HCT116 (cell line): ENCODE measurements at regions not wholly inside any gene's neighbourhood (a gene's known extent, or its start where the extent isn't known, plus 50 kb on each side); places are given as distances from the start of the nearest gene placed in this dataset.

ENCODE experiments used
- ATAC-seq: fragments of 200-7000 bp; cut with Tn5 transposase; 2 replicates; pipeline ENCODE4 v1.9.1; 2020; ENCODE audit warnings: mild to moderate bottlenecking, moderate library complexity
- BruUV-seq: library from RNA; stranded (reverse); fragments of 400-500 nt; replicated peaks from 2 replicates; lab custom pipeline; 2021; lab: Mats Ljungman, UMichigan
- CTCF ChIA-PET: fragments of 300-600 bp; sonication (Branson Sonifier 250); formaldehyde crosslinking; loops from one replicate; lab custom pipeline; 2021; ENCODE audit warnings: antibody characterized with exemption; lab: Charles Lee
- POLR2A ChIA-PET: fragments of 300-600, 350-600 bp; sonication (Branson Sonifier 250); formaldehyde crosslinking; loops from one replicate; lab custom pipeline; 2021; ENCODE audit warnings: antibody characterized with exemption; lab: Charles Lee
- RAD21 ChIA-PET, 2 experiments: fragments of 300-600 bp; sonication (Branson Sonifier 250); formaldehyde crosslinking; loops; one replicate each; lab custom pipeline; 2023; ENCODE audit warnings: low total read pairs in 2 of 2; ENCODE audit not compliant: uncharacterized antibody in 2 of 2, unreplicated experiment in 2 of 2, low non-redundant PET in 1 of 2; lab: Charles Lee
- DNase-seq: peaks from one replicate; pipeline ENCODE4 v3.0.0-alpha.2; 2010; ENCODE audit warnings: low read depth, low spot score
- H2AFZ ChIP-seq: fragments of 200-600 bp; shearing (Covaris generic), sonication (generic); 2 replicates; pipeline ENCODE4 v1.6.1; 2017; ENCODE audit warnings: low read depth, mixed run types, mixed read lengths, antibody characterized with exemption, low read length; ENCODE audit not compliant: poor library complexity, severe bottlenecking
- H3K27ac ChIP-seq: 2 replicates; pipeline ENCODE4 v1.5.1; 2012; ENCODE audit warnings: low read depth, low read length
- H3K27me3 ChIP-seq: fragments of 200-600 bp; sonication (generic); 2 replicates; pipeline ENCODE4 v1.6.1; 2016; ENCODE audit warnings: mixed run types, low read length, mixed read lengths; ENCODE audit not compliant: insufficient read depth
- H3K36me3 ChIP-seq, 2 experiments: fragments of 200-500 bp in 1 of 2; fragments of 200-600 bp in 1 of 2; sonication (Bioruptor generic) in 1 of 2; sonication (generic) in 1 of 2; 2 replicates each; pipeline versions ENCODE4 v1.5.1 to v1.6.1; 2014 to 2016; ENCODE audit warnings: low read length in 2 of 2, inconsistent platforms in 1 of 2, mixed read lengths in 1 of 2, mixed run types in 1 of 2; ENCODE audit not compliant: insufficient read depth in 2 of 2, control insufficient read depth in 1 of 2
- H3K4me1 ChIP-seq, 2 experiments: fragments of 200-600 bp in 1 of 2; sonication (generic) in 1 of 2; 2 replicates each; pipeline versions ENCODE4 v1.5.1 to v1.6.1; 2012 to 2017; ENCODE audit warnings: low read length in 2 of 2, inconsistent platforms in 1 of 2, mild to moderate bottlenecking in 1 of 2, mixed read lengths in 1 of 2, mixed run types in 1 of 2, moderate library complexity in 1 of 2; ENCODE audit not compliant: insufficient read depth in 2 of 2, control insufficient read depth in 1 of 2
- H3K4me2 ChIP-seq: fragments of 200-600 bp; sonication (generic); 2 replicates; pipeline ENCODE4 v1.6.1; 2017; ENCODE audit warnings: mixed run types, low read length, mixed read lengths
- H3K4me3 ChIP-seq, 2 experiments: fragments of 200-600 bp in 1 of 2; sonication (generic) in 1 of 2; replicated peaks in 1 of 2; 2 replicates each; pipeline ENCODE4 v1.5.1; 2011 to 2016; ENCODE audit warnings: low read length in 2 of 2, control low read depth in 1 of 2, low read depth in 1 of 2, mild to moderate bottlenecking in 1 of 2, mixed read lengths in 1 of 2, mixed run types in 1 of 2
- H3K79me2 ChIP-seq: fragments of 200-600 bp; sonication (generic); 2 replicates; pipeline ENCODE4 v1.6.1; 2017; ENCODE audit warnings: mild to moderate bottlenecking, mixed run types, low read length, moderate library complexity, mixed read lengths; ENCODE audit not compliant: insufficient read depth
- H3K9ac ChIP-seq: fragments of 200-600 bp; sonication (generic); 2 replicates; pipeline ENCODE4 v1.6.1; 2016; ENCODE audit warnings: low read length, mixed read lengths
- H3K9me2 ChIP-seq: fragments of 200-600 bp; sonication (generic), shearing (Covaris generic); 2 replicates; pipeline ENCODE4 v1.6.1; 2017; ENCODE audit warnings: mixed run types, mild to moderate bottlenecking, moderate library complexity; ENCODE audit not compliant: insufficient read depth
- H3K9me3 ChIP-seq, 2 experiments: fragments of 200-500 bp in 1 of 2; fragments of 200-600 bp in 1 of 2; sonication (Bioruptor generic) in 1 of 2; sonication (generic) in 1 of 2; 2 replicates each; pipeline ENCODE4 v1.6.1; 2014 to 2017; ENCODE audit warnings: low read length in 2 of 2, mixed read lengths in 2 of 2, inconsistent platforms in 1 of 2, low read depth in 1 of 2, mild to moderate bottlenecking in 1 of 2, mixed run types in 1 of 2, moderate library complexity in 1 of 2; ENCODE audit not compliant: control insufficient read depth in 1 of 2, insufficient read depth in 1 of 2
- H4K20me1 ChIP-seq: fragments of 200-600 bp; sonication (generic), shearing (Covaris generic); 2 replicates; pipeline ENCODE4 v1.6.1; 2017; ENCODE audit warnings: mixed run types, mild to moderate bottlenecking, moderate library complexity; ENCODE audit not compliant: insufficient read depth
- CBX3 ChIP-seq: IDR thresholded peaks from 2 replicates; pipeline ENCODE4 v1.6.1; 2012; ENCODE audit warnings: low read depth
- CEBPB ChIP-seq: IDR thresholded peaks from 2 replicates; pipeline ENCODE4 v1.6.1; 2012; ENCODE audit warnings: low read depth
- EGR1 ChIP-seq: IDR thresholded peaks from 2 replicates; pipeline ENCODE4 v1.6.1; 2012; ENCODE audit warnings: low read depth
- EZH2 ChIP-seq: fragments of 200-600 bp; sonication (generic); IDR thresholded peaks from 2 replicates; pipeline ENCODE4 v1.6.1; 2017; ENCODE audit warnings: antibody characterized with exemption, mixed run types
- EZH2phosphoT487 ChIP-seq: fragments of 200-600 bp; IDR thresholded peaks from 2 replicates; pipeline ENCODE4 v1.6.1; 2018; ENCODE audit warnings: antibody characterized with exemption, borderline replicate concordance
- FOSL1 ChIP-seq: IDR thresholded peaks from 2 replicates; pipeline ENCODE4 v1.6.1; 2012; ENCODE audit warnings: low read depth
- JUND ChIP-seq: IDR thresholded peaks from 2 replicates; pipeline ENCODE4 v1.6.1; 2012
- POLR2A ChIP-seq: IDR thresholded peaks from 2 replicates; pipeline ENCODE4 v1.7.0; 2011; ENCODE audit warnings: borderline replicate concordance; ENCODE audit not compliant: insufficient read depth, insufficient read length; ENCODE audit errors: extremely low read depth
- POLR2AphosphoS5 ChIP-seq: IDR thresholded peaks from 2 replicates; pipeline ENCODE4 v1.6.1; 2011; ENCODE audit warnings: mild to moderate bottlenecking, low read depth, low read length, moderate library complexity
- RAD21 ChIP-seq: IDR thresholded peaks from 2 replicates; pipeline ENCODE4 v1.6.1; 2012; ENCODE audit warnings: low read depth, mild to moderate bottlenecking
- SIN3A ChIP-seq: IDR thresholded peaks from 2 replicates; pipeline ENCODE4 v1.6.1; 2012; ENCODE audit warnings: low read depth
- SP1 ChIP-seq: IDR thresholded peaks from 2 replicates; pipeline ENCODE4 v1.6.1; 2012; ENCODE audit warnings: low read depth
- SRF ChIP-seq: IDR thresholded peaks from 2 replicates; pipeline ENCODE4 v1.6.1; 2012; ENCODE audit warnings: low read depth
- TCF7L2 ChIP-seq: IDR thresholded peaks from 2 replicates; pipeline ENCODE4 v1.7.0; 2011; ENCODE audit warnings: borderline replicate concordance, inconsistent platforms; ENCODE audit not compliant: insufficient read depth, insufficient read length; ENCODE audit errors: extremely low read depth
- ZFX ChIP-seq: fragments of 450-650 bp; IDR thresholded peaks from 2 replicates; pipeline ENCODE4 v1.6.1; 2017
- intact Hi-C: fragments of 100-400 bp; cut with micrococcal nuclease; formaldehyde crosslinking; loops from 2 replicates; pipeline ENCODE4 v1.10.0; 2022
- TF ChIP-seq, protein P1 (sequence below): IDR thresholded peaks from 2 replicates; pipeline ENCODE4 v1.6.1; 2011; ENCODE audit warnings: mild to moderate bottlenecking, low read length, moderate library complexity; ENCODE audit not compliant: insufficient replicate concordance; ENCODE audit errors: extremely low read depth
- TF ChIP-seq, protein P2 (sequence below): IDR thresholded peaks from 2 replicates; pipeline ENCODE4 v1.6.1; 2012; ENCODE audit warnings: low read depth

- Histone ChIP-seq H2AFZ (no peak overlapping the region), H3K9me2 (no peaks in the 10 kb centered on the region), H4K20me1 (no peaks in the 10 kb centered on the region), H3K9me3 (no peaks in the 10 kb centered on the region), H3K36me3 (no peaks in the 10 kb centered on the region), H3K4me1 (no peaks in the 10 kb centered on the region), H3K27ac (no peak overlapping the region), H3K79me2 (no peaks in the 10 kb centered on the region), H3K4me2 (no peak overlapping the region), H3K27me3 (0 out of 2 replicates have a peak, but pooled peaks cover 5% of the 10 kb centered on the region), H3K9ac (no peak overlapping the region), H3K4me3 (no peak overlapping the region)
- intact Hi-C loops = no loop called here
- no TSS peak for BruUV-seq
- RAD21 ChIA-PET = no interaction called here
- CTCF ChIA-PET = no interaction called here
- ATAC-seq (no peak), DNase-seq (no peak)
- no peak for TF ChIP-seq TCF7L2
- TF ChIP-seq ZFX = no peak
- no peak for TF ChIP-seq CEBPB
- no peak for TF ChIP-seq RAD21
- TF ChIP-seq, protein P1, sequence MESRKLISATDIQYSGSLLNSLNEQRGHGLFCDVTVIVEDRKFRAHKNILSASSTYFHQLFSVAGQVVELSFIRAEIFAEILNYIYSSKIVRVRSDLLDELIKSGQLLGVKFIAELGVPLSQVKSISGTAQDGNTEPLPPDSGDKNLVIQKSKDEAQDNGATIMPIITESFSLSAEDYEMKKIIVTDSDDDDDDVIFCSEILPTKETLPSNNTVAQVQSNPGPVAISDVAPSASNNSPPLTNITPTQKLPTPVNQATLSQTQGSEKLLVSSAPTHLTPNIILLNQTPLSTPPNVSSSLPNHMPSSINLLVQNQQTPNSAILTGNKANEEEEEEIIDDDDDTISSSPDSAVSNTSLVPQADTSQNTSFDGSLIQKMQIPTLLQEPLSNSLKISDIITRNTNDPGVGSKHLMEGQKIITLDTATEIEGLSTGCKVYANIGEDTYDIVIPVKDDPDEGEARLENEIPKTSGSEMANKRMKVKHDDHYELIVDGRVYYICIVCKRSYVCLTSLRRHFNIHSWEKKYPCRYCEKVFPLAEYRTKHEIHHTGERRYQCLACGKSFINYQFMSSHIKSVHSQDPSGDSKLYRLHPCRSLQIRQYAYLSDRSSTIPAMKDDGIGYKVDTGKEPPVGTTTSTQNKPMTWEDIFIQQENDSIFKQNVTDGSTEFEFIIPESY = no peak
- no peak for TF ChIP-seq SIN3A
- POLR2A ChIA-PET = no interaction called here
Observed at GRCh38 chr9:106305428-106306133, 557.4 kb upstream of the ZNF462 start.

DNA sequence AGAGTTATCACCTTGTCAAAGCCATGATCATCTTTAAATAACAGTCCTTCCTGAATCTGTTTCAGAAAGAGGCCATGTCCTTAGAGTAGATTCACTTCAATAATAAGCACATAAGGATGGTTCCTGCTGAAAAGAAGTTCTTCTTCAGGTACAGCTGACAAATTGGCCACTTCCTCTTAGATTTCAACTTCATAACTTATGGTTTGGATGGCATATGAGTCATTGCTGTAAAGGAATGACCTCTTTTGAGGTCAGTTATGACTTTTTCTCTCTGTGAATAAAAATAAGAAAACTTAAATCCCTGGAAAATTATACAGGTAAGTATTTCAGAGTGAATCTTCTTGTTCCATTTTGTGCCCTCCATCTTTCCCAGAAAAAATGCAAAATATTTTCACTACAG, 555.3 kb upstream of the ZNF462 start:
- DNase-seq (no peak), ATAC-seq (no peak)
- no peaks in the 10 kb centered on the region for H3K79me2 ChIP-seq
- H3K4me1 ChIP-seq = no peaks in the 10 kb centered on the region
- H3K4me3 ChIP-seq = no peak overlapping the region
- no peaks in the 10 kb centered on the region for H3K9me2 ChIP-seq
- no TSS peak for BruUV-seq
- no peak overlapping the region for H3K27ac ChIP-seq
- RAD21 ChIA-PET = no interaction called here
- H3K27me3 ChIP-seq = 0 out of 2 replicates have a peak, but pooled peaks cover 5% of the 10 kb centered on the region
- CTCF ChIA-PET = no interaction called here
- H4K20me1 ChIP-seq = no peaks in the 10 kb centered on the region
- H2AFZ ChIP-seq = no peak overlapping the region
- no peak overlapping the region for H3K9ac ChIP-seq
- intact Hi-C loops = no loop called here
- no peaks in the 10 kb centered on the region for H3K9me3 ChIP-seq
- no peaks in the 10 kb centered on the region for H3K36me3 ChIP-seq
- no peak overlapping the region for H3K4me2 ChIP-seq
- POLR2A ChIA-PET = no interaction called here
- TF ChIP-seq POLR2AphosphoS5 = no peak
- no peak for TF ChIP-seq POLR2A
- TF ChIP-seq, protein P2, sequence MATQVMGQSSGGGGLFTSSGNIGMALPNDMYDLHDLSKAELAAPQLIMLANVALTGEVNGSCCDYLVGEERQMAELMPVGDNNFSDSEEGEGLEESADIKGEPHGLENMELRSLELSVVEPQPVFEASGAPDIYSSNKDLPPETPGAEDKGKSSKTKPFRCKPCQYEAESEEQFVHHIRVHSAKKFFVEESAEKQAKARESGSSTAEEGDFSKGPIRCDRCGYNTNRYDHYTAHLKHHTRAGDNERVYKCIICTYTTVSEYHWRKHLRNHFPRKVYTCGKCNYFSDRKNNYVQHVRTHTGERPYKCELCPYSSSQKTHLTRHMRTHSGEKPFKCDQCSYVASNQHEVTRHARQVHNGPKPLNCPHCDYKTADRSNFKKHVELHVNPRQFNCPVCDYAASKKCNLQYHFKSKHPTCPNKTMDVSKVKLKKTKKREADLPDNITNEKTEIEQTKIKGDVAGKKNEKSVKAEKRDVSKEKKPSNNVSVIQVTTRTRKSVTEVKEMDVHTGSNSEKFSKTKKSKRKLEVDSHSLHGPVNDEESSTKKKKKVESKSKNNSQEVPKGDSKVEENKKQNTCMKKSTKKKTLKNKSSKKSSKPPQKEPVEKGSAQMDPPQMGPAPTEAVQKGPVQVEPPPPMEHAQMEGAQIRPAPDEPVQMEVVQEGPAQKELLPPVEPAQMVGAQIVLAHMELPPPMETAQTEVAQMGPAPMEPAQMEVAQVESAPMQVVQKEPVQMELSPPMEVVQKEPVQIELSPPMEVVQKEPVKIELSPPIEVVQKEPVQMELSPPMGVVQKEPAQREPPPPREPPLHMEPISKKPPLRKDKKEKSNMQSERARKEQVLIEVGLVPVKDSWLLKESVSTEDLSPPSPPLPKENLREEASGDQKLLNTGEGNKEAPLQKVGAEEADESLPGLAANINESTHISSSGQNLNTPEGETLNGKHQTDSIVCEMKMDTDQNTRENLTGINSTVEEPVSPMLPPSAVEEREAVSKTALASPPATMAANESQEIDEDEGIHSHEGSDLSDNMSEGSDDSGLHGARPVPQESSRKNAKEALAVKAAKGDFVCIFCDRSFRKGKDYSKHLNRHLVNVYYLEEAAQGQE = no peak
- no peak for TF ChIP-seq RAD21
- no peak for TF ChIP-seq EZH2phosphoT487
- no peak for TF ChIP-seq JUND
- TF ChIP-seq SP1 = no peak
- TF ChIP-seq TCF7L2 = no peak
- TF ChIP-seq SRF = no peak
- TF ChIP-seq EZH2 = no peak
- no peak for TF ChIP-seq FOSL1
- no peak for TF ChIP-seq EGR1
- TF ChIP-seq CBX3 = no peak
